Stimulated activated CD4-positive, alpha-beta T cell treated with anti-CD3 and anti-CD28 coated beads, Interleukin-12 subunit alpha, Interleukin-12 subunit beta, amount 100 ng/mL, for 48 hours (primary cell): ENCODE measurements at regions not wholly inside any gene's neighbourhood (a gene's known extent, or its start where the extent isn't known, plus 50 kb on each side); places are given as distances from the start of the nearest gene placed in this dataset.
"Not testable (repeated sequence)": the region's sequence is repeated elsewhere in the genome, so short reads cannot be mapped to it uniquely, and the experiment has no call there.

Experiments used
- DNase-seq, 3 donors: peaks; one replicate each; pipeline ENCODE4 v3.0.0-alpha.2; 2020; ENCODE audit warnings: low read depth in 2 of 3, low spot score in 1 of 3

DNA sequence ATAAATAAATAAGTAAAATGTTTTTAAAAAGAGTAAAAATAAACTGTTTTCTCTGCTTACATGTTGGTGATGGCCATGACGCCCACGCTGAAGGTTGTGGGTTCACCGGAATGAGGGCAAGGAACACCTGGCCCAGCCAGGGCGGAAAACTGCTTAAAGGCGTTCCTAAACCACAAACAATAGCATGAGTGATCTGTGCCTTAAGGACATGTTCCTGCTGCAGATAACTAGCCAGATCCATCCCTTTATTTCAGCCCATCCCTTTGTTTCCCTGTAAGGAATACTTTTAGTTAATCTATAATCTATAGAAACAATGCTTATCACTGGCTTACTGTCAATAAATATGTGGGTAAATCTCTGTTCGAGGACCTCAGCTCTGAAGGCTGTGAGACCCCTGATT lies 63.3 kb upstream of the CEP78 start:
- DNase-seq: not testable (repeated sequence)

DNA sequence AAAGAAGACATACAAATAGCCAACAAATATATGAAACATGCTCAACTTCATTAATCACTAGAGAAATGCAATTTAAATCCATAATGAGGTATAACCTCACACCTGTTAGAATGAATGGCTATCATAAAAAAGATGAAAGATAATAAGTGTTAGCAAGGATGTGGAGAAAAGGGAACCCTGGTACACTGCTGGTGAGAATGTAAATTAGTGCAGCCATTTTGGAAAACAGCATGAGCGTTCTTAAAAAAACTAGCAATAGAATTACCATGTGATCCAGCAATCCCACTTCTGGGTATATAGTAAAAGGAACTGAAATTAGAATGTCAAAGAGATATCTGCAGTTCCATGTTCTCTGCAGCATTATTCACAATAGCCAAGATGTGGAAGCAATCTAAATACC lies 64.2 kb upstream of the CEP78 start:
- no peak for DNase-seq

DNA sequence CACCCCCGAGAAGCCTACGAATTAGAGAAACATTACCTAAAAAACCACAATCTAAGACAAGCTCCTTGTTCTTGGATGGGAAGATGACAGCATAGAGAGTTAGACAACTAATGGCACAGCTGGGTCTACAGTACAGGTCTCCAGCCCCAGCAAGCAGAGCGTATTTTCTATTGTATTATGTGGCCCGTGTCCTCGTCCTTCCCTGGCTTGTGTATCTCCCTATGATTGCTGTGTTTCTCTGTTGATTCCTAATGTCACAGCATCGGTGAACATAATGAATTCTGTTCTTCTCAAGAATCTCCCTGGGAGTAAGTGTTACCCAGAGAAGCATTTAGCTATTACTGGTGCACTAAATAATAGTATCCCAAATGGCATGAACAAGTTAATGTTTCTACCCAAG lies 66.8 kb upstream of the CEP78 start:
- DNase-seq: no peak

DNA sequence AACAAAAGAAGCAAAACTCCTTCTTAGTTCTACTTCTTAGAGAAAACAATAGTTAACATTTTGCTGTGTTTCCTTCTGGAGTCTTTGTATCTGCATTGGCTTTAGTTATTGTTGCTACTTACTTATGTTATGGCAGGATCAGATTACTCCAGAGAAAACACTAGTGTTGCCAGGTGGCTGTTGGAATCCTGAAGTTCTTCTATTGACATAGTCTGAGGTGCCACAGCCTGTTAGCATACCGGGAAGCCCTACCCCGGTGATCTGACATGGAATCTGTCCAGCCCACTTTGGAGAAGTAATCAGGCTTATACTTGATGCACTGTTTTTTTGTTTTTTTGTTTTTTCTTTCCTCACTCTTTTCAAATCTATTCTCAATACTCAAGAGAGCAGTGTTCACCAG lies 68.5 kb upstream of the CEP78 start:
- no peak for DNase-seq

DNA sequence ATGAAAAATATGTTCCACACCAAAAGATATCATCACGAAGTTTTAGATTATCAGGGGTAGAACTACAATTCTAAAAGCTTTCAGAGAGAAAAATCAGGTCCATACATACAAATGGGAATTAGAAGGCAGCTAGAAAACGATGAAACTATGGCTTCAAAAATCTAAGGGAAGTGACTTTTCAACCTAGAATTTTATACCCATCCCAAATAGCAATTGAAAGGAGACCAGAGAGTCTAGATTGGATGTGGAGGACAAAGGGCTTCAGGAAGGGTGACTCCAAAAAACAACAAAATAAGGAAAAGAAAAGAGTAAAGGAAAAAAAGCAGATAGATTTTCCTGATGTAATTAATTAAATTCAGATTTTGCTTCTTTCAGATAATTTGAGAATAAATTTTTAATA lies 72.0 kb upstream of the CEP78 start:
- DNase-seq: no peak

DNA sequence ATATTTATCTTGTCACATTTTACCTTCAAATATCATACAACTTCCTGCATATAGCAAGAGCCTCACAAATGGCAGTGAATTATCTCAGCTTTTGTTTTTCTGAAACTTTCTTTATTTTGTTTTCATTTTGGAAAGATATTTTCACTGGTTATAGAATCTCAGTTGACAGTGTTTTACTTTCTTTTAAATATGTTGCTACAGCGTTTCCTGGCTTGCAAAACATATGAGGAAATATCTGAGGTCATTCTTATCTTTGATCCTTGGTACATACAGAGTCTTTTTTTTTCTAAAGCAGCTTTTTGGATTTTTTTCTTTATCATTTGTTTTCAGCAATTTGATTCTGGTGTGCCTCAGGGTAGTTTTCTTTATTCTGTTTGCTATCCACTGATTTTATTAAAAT lies 77.6 kb upstream of the CEP78 start:
- no peak for DNase-seq

DNA sequence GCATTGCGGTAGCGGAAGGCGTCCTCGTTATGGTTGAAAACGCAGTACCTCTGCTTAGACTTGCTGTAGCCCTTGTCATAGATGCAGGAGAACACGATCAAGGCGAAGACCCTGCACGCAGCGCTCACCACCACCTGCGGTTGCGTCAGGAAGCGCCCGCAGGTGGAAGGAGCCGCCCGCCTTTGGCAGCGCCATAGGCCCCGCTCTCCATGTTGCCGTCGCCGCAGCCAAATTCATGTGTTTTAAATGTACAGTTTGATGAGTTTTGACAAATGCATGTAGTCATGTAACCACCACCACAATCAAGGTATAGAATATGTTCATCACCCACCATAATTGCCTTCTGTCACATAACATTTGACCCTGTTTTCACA lies 84.9 kb upstream of the CEP78 start:
- DNase-seq: no peak

DNA sequence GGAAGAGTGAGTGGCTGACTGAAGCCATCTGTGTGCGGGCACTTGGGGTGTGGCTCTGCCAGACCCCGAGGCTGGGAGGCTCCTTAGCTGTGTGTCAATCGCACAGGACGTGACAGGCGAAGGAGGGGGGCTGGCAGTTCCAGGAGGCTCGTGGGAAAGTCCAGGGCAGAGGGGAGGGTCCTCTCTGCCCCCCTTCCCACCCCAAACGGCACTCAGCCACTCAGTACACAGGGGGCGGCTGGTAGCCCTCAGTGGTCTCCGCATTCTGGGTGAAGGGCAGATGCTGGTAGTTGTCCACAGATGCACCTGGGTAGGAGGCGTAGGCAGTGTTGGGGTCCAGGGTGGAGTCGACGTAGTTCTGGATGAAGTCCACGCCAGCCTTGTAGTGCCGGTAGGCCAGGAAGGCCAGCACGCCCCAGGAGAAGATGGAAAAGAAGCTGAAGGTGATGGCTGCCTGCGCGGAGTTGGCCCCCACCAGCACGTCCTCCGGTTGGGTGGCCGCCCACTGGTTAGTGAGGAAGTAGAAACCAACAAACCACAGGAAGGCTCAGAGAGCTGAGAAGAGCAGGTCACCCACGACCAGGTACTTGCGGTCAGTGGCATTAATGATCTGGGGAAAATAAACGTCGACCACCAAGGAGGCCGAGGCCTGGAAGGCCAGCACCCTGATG lies 85.4 kb upstream of the CEP78 start:
- no peak for DNase-seq

DNA sequence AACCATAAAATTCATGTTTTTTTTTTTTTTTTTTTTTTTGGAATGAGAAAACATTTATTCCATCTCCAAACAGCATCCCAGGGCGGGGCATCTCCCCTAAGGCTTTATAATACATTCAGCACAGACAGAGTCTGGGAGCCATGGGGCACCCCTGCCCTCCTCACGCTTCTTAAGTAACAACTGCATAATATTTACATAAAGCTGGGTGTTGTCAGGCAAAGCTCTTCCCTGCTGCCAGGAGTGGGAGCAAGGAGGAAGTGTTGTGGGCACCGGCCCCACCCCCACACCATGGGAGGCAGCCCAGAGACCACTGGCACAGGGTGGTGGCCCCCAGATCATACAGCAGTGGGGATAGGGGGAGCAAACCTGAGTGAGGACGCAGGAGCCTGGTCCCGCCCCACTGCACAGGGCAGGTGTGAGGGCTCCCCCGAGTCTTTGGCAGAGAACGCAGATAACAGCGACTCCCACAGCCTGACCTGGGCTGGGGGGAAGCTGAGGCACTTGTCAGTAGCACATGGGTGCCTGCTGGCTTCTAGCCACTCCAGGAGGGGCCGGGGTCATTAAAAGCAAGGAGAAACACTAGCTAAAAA lies 86.1 kb upstream of the CEP78 start:
- no peak for DNase-seq

DNA sequence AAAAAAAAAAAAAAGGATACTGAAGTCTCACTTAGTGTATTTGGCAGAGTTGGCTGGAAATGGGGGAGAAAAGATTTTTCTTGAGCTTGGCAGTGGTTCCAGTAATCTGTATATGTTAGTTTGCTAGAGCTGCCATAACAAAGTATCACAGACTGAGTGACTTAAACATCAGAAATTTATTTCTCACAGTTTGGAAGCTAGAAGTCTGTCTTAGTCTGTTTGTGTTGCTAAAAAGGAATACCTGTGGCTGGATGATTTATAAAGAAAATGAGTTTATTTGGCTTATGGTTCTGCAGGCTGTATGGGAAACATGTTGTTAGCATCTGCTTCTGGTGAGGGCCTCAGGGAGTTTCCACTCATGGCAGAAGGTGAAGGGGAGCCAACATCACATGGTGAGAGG lies 89.6 kb upstream of the CEP78 start:
- DNase-seq: no peak

DNA sequence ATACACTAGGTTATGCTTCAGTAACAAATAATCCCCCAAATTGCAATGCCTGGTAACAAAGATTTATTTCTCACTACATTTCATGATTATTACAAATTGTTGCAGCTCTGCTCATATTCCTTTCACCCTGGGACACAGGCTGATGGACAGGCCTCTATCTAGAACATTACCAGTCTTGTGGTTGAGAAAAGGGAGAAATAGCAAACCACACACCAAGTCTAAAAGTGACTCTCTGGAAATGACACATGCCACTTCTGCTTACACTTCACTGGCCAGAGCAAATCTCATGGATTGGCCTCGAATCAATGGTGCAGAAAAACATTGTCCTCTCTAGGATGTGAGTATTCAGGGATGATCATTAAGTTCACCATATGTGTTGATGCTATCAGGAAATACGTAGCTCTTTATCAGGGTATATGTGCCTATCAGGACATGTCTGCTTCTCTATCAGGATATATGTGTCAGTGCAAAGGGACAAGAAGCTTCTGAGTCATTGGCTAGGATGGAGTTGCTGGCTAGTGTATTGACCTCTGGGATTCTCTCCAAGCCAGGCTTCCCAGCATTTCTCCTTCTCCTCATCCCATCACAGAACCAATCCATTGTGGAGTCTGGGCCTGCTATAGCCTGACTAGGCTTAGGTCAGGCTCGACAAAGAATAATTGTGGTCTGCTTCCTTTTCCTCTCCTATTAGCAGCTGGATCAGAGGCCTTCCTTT lies 91.1 kb upstream of the CEP78 start:
- DNase-seq: no peak

DNA sequence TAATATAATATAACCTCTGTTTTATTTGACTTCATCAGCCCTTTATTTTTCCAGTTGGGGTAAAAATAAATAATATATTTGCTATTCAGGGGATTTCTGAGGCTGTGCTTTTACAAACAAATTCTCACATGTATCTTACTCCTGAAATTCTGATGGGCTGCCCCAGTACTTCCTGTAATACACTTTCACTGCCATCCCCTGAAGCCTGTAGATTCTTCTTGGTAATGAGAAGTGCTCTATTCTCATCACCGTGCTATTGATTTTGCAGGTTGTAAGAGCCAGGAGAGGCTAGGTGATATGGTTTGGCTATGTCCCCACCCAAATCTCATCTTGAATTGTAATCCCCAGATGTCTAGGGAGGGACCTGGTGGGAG lies 91.9 kb upstream of the CEP78 start:
- DNase-seq: no peak

DNA sequence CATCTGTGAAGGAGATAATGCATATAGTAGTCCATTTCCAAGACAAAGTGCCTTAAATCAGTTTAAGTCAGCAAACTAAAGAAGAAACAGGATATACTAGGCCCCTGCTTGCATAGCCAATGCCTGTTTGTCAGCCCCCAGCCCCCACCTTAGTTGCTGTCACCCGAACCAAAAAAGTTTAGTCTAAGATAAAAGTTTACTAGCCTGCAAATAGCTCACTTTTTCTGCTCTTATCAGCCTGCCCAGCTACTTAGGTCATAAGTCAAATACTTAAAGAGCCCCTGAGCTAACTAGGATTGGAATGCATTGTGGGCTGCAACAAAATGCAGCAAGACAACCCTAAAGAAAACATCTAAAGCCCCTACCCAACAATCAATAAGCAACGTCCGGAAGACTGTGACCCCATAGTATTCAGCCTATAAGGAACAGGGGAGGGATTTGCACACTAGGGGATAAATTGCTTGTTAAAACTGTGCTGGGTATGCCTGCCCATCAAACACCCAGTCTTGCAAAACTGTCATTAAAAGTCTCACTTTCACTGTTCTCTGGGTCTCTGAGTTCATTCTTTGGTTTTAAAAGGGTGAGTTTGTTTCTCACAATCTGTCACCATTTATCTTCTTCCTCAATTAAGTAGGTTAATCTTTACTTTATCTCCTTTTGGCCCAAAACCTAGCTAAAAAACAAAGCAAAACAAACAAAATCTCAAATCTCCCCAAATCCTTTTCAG lies 92.4 kb upstream of the CEP78 start:
- no peak for DNase-seq

DNA sequence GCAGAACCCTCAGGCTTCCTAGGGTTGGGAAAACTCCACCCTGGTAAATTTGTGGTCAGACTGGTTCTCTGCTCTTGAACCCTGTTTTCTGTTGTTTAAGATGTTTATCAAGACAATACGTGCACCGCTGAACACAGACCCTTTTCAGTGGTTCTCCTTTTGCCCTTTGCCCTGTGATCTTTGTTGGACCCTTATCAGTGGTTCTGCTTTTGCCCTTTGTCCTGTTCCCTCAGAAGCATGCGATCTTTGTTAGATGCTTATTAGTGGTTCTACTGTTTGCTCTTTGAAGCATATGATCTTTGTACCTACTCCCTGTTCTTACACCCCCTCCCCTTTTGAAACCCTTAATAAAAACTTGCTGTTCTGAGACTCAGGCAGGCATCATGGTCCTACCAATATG lies 93.6 kb upstream of the CEP78 start:
- not testable (repeated sequence) for DNase-seq

DNA sequence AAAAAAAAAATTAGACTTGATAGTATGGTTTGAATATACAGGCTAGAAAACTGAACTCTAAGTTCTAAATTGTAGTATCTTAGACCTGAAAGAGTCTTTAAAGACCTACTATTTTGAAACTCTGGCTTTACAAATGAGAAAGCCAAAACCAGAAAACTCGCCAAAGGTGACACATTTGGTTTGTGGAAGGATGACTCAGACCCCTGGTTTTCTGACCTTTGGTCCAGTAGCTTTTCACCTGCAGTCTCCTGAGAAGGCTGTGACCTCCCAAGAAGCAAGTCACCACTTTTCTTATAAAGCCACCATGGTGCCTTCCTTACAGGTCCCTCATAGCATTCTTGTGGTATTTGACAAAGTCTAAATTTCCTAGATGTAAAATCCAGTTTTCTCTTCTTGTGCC lies 102.1 kb upstream of the CEP78 start:
- DNase-seq: no peak

DNA sequence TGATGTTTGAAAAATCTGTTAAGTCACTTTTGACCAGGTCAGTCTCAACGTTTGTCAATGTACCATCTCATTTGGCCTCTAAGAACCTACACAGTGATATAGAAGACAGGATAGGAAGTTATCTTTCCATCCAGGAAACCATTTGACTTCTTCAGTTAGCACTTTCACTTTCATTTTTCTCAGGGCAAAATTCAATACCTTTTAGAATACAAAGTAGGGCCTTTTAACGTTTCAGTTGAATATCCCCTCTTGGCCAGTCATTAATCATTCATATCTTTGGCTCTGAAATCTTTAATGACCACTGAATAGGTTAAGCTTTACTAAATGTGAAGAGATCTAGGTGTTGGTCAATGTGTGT lies 101.1 kb upstream of the GNAQ start:
- no peak for DNase-seq

DNA sequence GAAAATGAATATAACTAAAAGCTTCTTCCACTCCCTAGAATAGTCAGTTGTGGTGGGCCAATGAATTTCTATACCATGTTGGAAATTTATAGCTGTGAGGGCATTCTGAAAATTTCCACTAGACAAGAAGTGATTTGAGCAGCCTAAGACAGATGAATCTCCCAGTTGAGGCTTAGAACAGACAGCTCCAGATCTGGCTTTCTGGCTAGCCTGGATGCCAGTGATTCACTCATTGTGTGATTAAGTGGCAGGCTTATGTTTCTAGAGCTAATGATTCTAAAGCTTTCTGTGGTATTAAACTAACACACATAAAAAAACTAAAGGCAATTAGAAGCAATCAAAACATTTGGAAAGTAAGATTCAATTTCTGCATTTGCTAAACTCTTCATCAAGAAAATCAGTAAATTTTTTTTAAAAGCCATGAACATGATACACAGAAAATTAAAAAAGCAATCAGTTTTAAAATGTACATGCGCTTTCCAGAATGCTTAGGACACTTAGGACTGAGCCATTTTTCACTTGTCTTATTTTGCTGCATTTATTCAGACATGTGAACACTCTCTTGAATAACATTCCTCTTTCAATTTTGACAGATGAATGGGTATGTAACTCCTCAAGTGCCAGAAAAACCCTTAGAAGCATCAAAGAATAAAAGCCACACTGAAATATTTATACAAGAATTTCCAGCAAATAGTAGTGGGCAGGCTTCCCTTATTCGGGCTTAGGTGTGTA lies 100.5 kb upstream of the GNAQ start:
- no peak for DNase-seq

DNA sequence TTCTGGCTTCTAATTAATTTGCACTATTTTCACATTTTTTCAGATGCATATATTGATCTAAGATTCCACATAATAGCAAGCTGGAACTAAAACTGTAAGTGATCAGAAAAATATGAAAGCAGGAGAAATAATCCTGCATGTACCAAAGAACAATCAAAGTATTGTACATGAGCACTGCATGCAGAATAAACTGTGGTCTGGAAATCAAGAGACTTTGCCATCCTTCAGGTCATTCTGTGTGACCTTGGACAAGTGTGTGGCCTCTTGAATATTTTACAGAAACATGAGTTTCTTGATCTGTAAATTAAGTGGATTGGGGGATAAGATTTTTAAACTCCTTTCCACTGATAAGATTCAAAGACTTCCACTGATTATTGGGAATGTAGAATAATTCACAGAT lies 99.2 kb upstream of the GNAQ start:
- DNase-seq: no peak

DNA sequence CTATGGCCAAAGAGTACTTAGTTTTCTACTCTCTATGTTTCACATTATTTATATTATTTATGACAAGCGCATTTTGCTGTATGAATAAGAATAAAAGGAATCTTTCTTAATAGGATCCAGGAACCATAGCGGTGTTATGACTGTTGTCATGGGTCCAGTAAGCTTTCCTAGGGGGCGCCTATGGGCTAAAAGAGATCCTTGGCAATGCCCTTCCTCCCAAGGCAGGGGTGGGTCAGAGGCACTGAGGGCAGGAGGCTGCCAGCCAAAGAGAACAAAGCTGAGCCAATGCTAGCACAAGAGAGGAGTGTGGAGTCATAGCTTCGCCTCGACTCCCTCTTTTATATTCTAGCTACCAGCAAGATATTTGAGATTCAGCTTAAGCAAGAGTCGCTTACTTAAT lies 98.4 kb upstream of the GNAQ start:
- no peak for DNase-seq

DNA sequence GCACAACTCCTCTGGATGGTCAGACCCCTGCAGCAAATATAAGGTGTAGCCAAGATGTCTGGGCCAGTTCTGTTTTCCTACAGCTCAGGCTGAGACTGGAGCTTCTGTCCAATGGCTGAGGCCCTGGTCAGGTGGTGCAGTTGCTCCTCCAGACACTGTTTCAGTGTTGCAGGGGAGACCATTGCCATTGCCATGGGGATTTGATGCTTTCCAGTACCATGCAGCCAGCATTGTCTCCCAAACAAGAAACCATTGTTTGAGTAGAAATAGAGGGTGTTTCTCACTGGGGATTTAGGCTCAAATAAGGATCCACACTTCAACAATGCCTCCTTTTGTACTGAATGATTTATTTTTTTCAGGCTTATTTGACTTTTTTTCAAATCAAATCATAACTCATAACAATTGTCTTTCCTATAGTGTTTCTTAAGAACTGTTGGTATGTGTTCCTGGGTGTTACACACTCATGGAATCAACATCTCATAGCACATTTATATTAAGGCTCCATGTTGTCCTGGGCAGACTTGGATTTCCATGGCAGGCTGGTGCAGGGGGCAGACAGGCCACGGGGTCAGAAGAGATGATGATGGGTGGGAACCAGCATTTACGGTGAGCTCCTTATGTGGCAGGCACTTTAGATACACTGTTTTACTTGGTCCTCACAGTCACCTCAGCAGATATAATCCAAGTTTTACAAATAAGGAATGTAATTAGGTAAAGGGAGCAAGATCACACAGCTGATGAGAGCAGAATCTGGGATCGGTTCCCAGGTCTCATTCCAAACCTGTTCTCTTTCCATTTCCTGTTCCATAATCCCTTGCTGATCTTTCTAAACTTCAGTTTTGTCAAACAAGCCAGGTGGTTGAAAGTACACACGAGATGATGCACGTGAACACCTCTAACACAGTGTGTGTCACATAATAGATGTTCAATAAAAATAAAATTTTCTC lies 95.9 kb upstream of the GNAQ start:
- no peak for DNase-seq

DNA sequence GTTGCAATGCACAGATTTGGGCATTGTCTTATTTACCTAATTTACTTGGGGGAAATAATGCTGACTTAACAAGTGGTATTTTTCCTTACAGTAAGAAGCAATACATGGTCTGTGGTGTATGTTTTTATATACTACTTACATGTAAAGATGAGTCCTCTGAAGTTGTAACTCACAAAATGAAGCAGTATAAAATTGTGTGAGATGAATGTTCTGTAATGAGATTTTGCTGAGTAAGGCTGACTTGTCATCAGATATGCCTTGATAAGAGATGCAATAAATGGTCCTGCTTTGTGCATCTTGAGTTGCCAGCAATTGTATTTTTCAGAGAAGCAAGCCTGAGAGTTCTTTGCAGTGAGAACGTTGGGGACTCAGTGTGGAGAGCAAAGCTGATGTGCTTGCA lies 92.2 kb upstream of the GNAQ start:
- DNase-seq: no peak
